GM23248 (cell line): ENCODE measurements at regions not wholly inside any gene's neighbourhood (a gene's known extent, or its start where the extent isn't known, plus 50 kb on each side); places are given as distances from the start of the nearest gene placed in this dataset.

Experiments used
- DNase-seq: peaks from one replicate; pipeline ENCODE4 v3.0.0-alpha.2; 2015
- H2AFZ ChIP-seq: fragments of 200-600 bp; sonication (generic); 2 replicates; pipeline ENCODE4 v1.6.1; 2016; ENCODE audit warnings: antibody characterized with exemption
- H3F3A ChIP-seq: fragments of 200-600 bp; sonication (generic); 2 replicates; pipeline ENCODE4 v1.6.1; 2016; ENCODE audit warnings: mild to moderate bottlenecking, antibody characterized with exemption, mixed run types; ENCODE audit not compliant: insufficient read depth
- H3K27ac ChIP-seq: fragments of 200-600 bp; sonication (generic); 2 replicates; pipeline ENCODE4 v1.5.1; 2016; ENCODE audit warnings: mild to moderate bottlenecking
- H3K27me3 ChIP-seq: fragments of 200-600 bp; sonication (generic); replicated peaks from 2 replicates; pipeline ENCODE4 v1.6.1; 2016; ENCODE audit warnings: mild to moderate bottlenecking; ENCODE audit not compliant: insufficient read depth
- H3K36me3 ChIP-seq: fragments of 200-600 bp; sonication (generic); 2 replicates; pipeline ENCODE4 v1.6.1; 2016; ENCODE audit warnings: low read depth, mild to moderate bottlenecking
- H3K4me1 ChIP-seq: fragments of 200-600 bp; sonication (generic); 2 replicates; pipeline ENCODE4 v1.6.1; 2016; ENCODE audit warnings: mild to moderate bottlenecking; ENCODE audit not compliant: insufficient read depth
- H3K4me2 ChIP-seq: fragments of 200-600 bp; sonication (generic); one replicate; pipeline ENCODE4 v1.6.1; 2016; ENCODE audit warnings: mild to moderate bottlenecking; ENCODE audit not compliant: unreplicated experiment
- H3K4me3 ChIP-seq: fragments of 200-600 bp; sonication (generic); 2 replicates; pipeline ENCODE4 v1.5.1; 2016; ENCODE audit warnings: mild to moderate bottlenecking
- H3K79me2 ChIP-seq: fragments of 200-600 bp; sonication (generic); 2 replicates; pipeline ENCODE4 v1.6.1; 2016; ENCODE audit warnings: mild to moderate bottlenecking; ENCODE audit not compliant: insufficient read depth
- H3K9ac ChIP-seq: fragments of 200-600 bp; sonication (generic); 2 replicates; pipeline ENCODE4 v1.6.1; 2016; ENCODE audit warnings: mild to moderate bottlenecking
- H3K9me2 ChIP-seq: fragments of 200-600 bp; sonication (generic); 2 replicates; pipeline ENCODE4 v1.6.1; 2016; ENCODE audit warnings: mixed run types, mild to moderate bottlenecking, moderate library complexity; ENCODE audit not compliant: insufficient read depth
- H3K9me3 ChIP-seq: fragments of 200-600 bp; sonication (generic); one replicate; pipeline ENCODE4 v1.6.1; 2017; ENCODE audit warnings: low read depth
- H4K20me1 ChIP-seq: fragments of 200-600 bp; sonication (generic); 2 replicates; pipeline ENCODE4 v1.6.0; 2016; ENCODE audit not compliant: insufficient read depth
- EZH2 ChIP-seq: fragments of 200-600 bp; sonication (generic); IDR thresholded peaks from 2 replicates; pipeline ENCODE4 v1.6.1; 2018; ENCODE audit warnings: antibody characterized with exemption, mild to moderate bottlenecking; ENCODE audit not compliant: insufficient read depth, poor library complexity, severe bottlenecking
- EZH2phosphoT487 ChIP-seq: fragments of 200-600 bp; sonication (generic); IDR thresholded peaks from 2 replicates; pipeline ENCODE4 v1.6.1; 2018; ENCODE audit warnings: antibody characterized with exemption, moderate library complexity, mild to moderate bottlenecking, low read depth; ENCODE audit not compliant: insufficient read depth
- WGBS, 2 experiments: methylation state at CpG; one replicate each; pipeline ENCODE4 v1.1.6; 2015 to 2017; ENCODE audit warnings: low lambda C conversion rate in 2 of 2, low coverage in 1 of 2; ENCODE audit errors: missing lambda C conversion rate in 2 of 2; 5-methylcytosine and 5-hydroxymethylcytosine counted together
- in situ Hi-C: fragments of 300-500 bp; cut with MboI; formaldehyde crosslinking; loops from 2 replicates; pipeline ENCODE4 v1.15.0; 2020

DNA sequence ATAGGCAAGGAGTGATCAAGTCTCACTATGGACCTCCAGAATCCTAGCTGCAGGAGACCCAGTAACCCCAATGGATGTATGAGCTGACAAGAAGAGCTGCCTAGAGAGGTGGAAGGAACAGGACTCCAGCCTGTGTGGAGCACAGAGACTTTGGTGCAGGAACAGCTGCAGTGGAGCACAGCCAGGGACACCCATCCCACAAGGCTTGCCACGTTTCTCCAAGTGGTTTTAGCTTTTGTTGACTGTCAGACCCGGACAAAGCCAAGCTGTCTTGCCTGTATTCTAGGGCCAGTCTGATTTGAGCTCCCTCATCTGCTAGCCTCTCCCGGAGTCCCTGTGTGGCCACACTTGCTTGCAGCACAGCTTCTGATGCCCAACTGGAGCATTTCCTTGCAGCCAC, 224.7 kb downstream of the CHRM2 start:
- Histone ChIP-seq H3K27ac (no peak overlapping the region), H3K9me2 (no peaks in the 10 kb centered on the region), H4K20me1 (no peaks in the 10 kb centered on the region), H3K4me3 (no peak overlapping the region), H3K9me3 (no peaks in the 10 kb centered on the region), H2AFZ (no peak overlapping the region), H3K4me1 (no peaks in the 10 kb centered on the region), H3K9ac (no peak overlapping the region), H3F3A (no peaks in the 10 kb centered on the region), H3K79me2 (no peaks in the 10 kb centered on the region), H3K4me2 (no peak overlapping the region), H3K27me3 (no peaks in the 10 kb centered on the region), H3K36me3 (no peaks in the 10 kb centered on the region)
- in situ Hi-C loops = no loop called here
- DNase-seq = no peak
- WGBS, 2 experiments = 55 to 68% methylated on average over 3 of the region's 3 CpGs
- no peak for TF ChIP-seq EZH2phosphoT487
- no peak for TF ChIP-seq EZH2

- Histone ChIP-seq H3K27me3 (no peaks in the 10 kb centered on the region), H3K36me3 (no peaks in the 10 kb centered on the region), H4K20me1 (no peaks in the 10 kb centered on the region), H3K9me3 (no peaks in the 10 kb centered on the region), H3K79me2 (no peaks in the 10 kb centered on the region), H3K4me3 (no peak overlapping the region), H3K9ac (no peak overlapping the region), H3K27ac (no peak overlapping the region), H3K9me2 (no peaks in the 10 kb centered on the region), H2AFZ (no peak overlapping the region), H3K4me1 (no peaks in the 10 kb centered on the region), H3F3A (no peaks in the 10 kb centered on the region), H3K4me2 (no peak overlapping the region)
- no peak for TF ChIP-seq EZH2phosphoT487
- TF ChIP-seq EZH2 = no peak
- in situ Hi-C loops = no loop called here
- DNase-seq = no peak
- WGBS, 2 experiments = 73 to 84% methylated on average over 2 of the region's 2 CpGs
Observed at GRCh38 chr7:137091396-137091795, 222.9 kb downstream of the CHRM2 start.

- Histone ChIP-seq H4K20me1 (no peaks in the 10 kb centered on the region), H3K27ac (no peak overlapping the region), H3K36me3 (no peaks in the 10 kb centered on the region), H2AFZ (no peak overlapping the region), H3K9me3 (no peaks in the 10 kb centered on the region), H3K4me2 (no peak overlapping the region), H3K27me3 (no peaks in the 10 kb centered on the region), H3F3A (peaks cover 18% of the 10 kb centered on the region), H3K4me3 (no peak overlapping the region), H3K9me2 (no peaks in the 10 kb centered on the region), H3K79me2 (no peaks in the 10 kb centered on the region), H3K4me1 (peaks cover 24% of the 10 kb centered on the region), H3K9ac (no peak overlapping the region)
- in situ Hi-C loops = no loop called here
- TF ChIP-seq EZH2phosphoT487 (no peak), EZH2 (no peak)
- WGBS, 2 experiments = 95 to 99% methylated on average over 3 of the region's 3 CpGs
- no peak for DNase-seq
Observed at GRCh38 chr7:137086896-137087295, 218.4 kb downstream of the CHRM2 start.

DNA sequence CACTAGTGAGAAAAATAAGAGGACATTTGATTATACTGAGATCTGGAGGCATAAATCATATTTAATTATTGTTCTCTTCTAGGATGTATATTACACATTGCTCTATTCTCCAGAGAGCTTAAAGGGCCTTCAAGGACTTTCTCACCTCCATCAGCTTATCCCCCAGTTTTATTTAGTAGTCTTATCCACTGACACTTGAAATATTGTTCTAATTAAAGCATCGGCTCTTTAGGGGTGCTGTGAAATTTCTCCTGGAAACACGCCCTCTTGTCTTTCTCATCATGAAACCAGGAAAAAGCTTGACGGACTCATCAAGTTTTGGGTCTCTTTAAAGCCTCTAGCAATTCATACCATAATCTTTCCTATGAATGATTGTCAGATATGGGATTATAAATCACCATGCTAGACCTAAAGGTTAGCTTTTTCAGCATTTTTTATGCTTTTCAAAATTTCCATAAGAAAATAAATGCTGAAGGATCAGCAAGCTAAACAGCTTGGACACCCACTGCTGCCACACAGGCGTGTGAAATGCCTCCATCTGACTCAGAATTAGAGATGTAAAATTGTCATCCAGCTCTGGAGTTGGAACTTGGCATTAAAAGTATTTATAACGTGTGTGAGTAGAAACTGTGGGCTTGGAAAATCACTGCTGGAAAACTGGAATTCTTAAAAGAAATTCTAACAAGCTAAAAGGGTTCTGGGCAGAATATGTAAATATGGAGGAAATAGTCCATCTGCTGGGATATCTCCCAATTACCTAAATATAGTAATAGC, 216.3 kb downstream of the CHRM2 start:
- in situ Hi-C loops = no loop called here
- H4K20me1 ChIP-seq = no peaks in the 10 kb centered on the region
- H3K4me2 ChIP-seq = peak overlapping the region; percentile 31
- no peak overlapping the region for H3K4me3 ChIP-seq
- peak overlapping the region; percentile 4; the same call in 1 of the 2 replicates for H2AFZ ChIP-seq
- no peak for TF ChIP-seq EZH2
- no peak for TF ChIP-seq EZH2phosphoT487
- no peaks in the 10 kb centered on the region for H3K9me3 ChIP-seq
- peaks cover 33% of the 10 kb centered on the region for H3F3A ChIP-seq
- no peaks in the 10 kb centered on the region for H3K79me2 ChIP-seq
- H3K9me2 ChIP-seq = no peaks in the 10 kb centered on the region
- 0 out of 2 replicates have a peak overlapping the region, but pooled peaks have one; percentile 9 for H3K27ac ChIP-seq
- 20 to 21% methylated on average over 5 of the region's 5 CpGs for WGBS, 2 experiments
- H3K9ac ChIP-seq = no peak overlapping the region
- H3K27me3 ChIP-seq = no peaks in the 10 kb centered on the region
- H3K36me3 ChIP-seq = no peaks in the 10 kb centered on the region
- DNase-seq = peak; percentile 69
- H3K4me1 ChIP-seq = peaks cover 35% of the 10 kb centered on the region
